ACHN (cell line): ENCODE measurements at regions not wholly inside any gene's neighbourhood (a gene's known extent, or its start where the extent isn't known, plus 50 kb on each side); places are given as distances from the start of the nearest gene placed in this dataset.

ENCODE experiments used
- DNase-seq: peaks from one replicate; pipeline ENCODE4 v3.0.0-alpha.2; 2015
- in situ Hi-C: cut with HindIII; loops from 2 replicates; pipeline ENCODE4 v1.10.0; 2017; ENCODE audit warnings: low sequenced_read_pairs, low pct_ligation_motif_present, low pct_unique_long_range_greater_than_20kb

DNA sequence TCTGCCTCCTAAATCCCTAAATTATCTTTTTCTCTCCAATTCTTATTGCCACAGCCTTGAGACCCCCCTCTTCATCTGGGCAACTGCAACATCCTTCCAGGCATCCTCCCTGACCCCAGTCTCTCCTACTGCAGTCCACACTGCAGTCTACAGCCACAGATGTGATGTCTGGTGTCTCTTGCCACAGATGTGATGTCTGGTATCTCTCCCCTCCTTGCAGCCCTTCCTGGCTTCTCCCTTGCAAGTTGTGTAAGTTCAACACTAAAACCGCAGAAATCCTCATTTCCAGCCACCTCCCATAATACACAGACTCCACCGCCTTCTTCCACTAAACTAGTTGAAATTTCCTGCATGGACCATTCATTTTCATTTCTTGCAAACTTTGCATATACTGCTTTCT is 113.1 kb upstream of the DDX18 start:
- DNase-seq: no peak
- in situ Hi-C loops: no loop called here

- in situ Hi-C loops: no loop called here
- no peak for DNase-seq
These were observed 112.4 kb upstream of the DDX18 start for GRCh38 chr2:117702098-117702497.

GRCh38 chr2:117703858-117704257 is 110.6 kb upstream of the DDX18 start:
- no peak for DNase-seq
- in situ Hi-C loops: no loop called here

- in situ Hi-C loops: no loop called here
- no peak for DNase-seq
These were observed 109.7 kb upstream of the DDX18 start for GRCh38 chr2:117704818-117705217.

GRCh38 chr2:117707874-117708273 is 106.6 kb upstream of the DDX18 start:
- DNase-seq: no peak
- in situ Hi-C loops: no loop called here

- in situ Hi-C loops: no loop called here
- DNase-seq: no peak
These were observed 101.8 kb upstream of the DDX18 start for GRCh38 chr2:117712684-117713083.

DNA sequence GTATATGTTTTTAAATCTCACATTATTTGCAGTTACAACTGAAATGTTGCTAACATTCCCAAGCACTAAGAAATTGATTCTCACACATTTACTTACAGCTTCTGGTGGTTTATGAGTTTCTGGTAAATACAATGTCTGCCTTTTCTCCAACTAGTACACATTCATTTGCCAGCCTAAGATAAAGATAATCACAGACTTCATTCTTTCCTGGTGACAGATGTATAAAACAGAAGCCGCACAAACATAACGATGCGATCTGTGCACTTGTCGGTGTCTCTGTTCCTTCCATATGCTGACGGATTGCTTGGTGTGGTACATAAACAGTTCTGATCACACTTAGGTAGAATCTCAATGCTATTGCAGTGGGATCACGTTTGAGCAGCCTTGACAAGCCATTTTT is 100.4 kb upstream of the DDX18 start:
- in situ Hi-C loops: no loop called here
- DNase-seq: no peak

DNA sequence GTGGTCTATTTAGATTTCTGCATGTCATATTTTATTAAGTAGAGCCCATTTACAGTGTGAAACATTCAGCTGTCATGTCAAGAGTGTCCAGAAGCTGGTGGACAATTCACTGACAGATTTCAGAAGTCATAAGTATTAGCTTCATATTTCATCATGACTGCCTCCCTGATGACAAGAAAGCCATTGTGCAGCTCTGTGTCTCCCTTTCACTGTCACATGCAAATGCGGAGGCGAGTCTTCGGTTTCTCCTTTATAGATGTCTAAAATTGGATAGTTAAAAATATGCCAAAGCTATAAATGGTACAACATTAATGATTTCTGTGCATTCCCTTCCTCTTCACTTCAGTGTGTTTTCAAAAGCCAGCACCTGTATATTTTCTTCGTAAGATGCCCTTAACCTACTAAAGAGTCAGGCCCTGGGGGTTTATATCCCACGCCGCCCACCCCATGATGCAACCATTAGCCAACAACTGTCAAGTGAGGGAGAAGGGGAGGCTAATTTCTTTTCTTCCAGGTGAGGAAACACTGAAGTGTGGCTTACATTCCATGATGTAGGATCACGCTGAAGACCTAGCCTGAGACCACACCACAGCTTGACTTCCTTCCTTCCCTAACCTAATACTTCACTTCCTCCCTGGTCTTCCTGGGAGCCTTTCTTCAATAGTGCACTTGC is 99.6 kb upstream of the DDX18 start:
- in situ Hi-C loops: no loop called here
- DNase-seq: no peak

- in situ Hi-C loops: no loop called here
- no peak for DNase-seq
These were observed 98.0 kb upstream of the DDX18 start for GRCh38 chr2:117716505-117716904.

- in situ Hi-C loops: no loop called here
These were observed 97.4 kb upstream of the DDX18 start for GRCh38 chr2:117717072-117717471.

DNA sequence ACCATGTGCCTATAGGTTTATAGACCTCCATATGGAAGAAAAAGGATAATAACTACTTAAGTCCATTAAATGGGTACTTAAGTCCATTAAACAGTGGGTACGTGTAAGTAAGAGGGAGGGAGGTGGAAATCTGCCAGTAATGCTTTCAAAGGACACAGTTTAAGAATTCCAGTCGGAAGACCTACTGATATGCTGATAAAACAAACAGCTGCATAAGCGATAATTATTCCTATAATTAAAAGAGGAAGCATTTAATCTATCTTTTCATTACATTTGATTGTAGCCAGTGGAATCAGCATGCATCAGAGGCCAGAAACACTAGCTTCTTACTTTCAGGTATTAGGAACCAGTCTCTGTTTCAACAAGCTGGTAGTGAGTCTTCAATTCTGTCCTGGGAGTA is 96.4 kb upstream of the DDX18 start:
- in situ Hi-C loops: no loop called here
- no peak for DNase-seq

More at GRCh38 chr2:117717072-117717471, 97.4 kb upstream of the DDX18 start:
- no peak for DNase-seq

DNA sequence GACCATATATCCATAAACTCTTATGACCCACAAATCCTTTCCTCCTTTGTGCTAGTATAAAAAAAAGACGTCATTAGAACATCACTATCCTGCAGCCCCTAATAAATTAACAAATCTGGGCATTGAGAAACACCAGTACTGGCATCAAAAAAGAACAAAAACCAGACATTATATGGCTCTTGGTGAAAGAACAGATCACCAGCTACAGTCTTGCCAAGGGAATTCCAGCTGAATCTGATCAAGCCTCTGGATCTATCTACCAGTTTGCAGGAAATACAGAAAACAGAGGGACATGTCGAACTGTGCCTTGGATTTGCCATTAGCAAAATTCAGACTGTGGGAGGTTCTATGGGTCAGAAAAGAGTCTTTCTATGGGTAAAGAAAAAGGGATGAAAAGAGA is 93.7 kb upstream of the DDX18 start:
- in situ Hi-C loops: no loop called here
- no peak for DNase-seq

DNA sequence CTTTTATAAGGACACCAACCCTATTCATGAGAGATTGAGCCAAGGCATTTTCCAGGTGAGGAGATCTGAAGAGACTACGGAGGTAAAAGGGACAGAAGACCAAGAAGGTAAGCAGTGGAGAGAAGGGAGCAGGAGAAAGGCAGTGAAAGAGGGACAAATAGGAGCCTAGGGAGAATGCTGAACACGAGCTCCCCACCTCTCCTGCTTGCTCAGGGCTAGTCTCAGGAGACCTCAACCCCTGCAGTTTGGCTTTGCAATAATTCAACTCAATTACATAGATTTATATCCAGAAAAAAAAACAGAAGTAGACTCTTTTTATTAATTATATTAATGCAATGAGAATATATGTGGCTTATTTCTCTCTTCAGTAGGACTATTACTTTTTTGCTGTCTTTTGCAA is 91.0 kb upstream of the DDX18 start:
- in situ Hi-C loops: no loop called here
- no peak for DNase-seq

GRCh38 chr2:117723888-117724434 is 90.5 kb upstream of the DDX18 start:
- in situ Hi-C loops: no loop called here

DNA sequence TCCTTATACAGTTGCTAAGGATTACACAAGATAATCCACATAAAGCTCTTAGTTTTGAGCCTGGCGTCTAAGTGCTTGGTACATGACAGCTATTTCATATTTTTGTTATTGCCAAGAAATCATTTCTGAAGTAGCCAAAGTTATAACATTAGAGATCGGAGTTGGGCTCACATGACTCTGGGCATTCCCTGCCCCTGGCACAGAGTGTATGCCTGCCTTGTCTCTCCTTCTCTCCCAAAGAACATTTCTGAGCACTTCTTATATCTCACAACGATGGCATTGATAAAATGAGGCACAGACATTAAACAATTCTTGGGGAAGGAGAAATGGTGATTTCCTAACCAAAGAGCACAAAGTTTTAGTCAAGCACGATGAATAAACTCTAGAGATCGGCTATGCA is 87.7 kb upstream of the DDX18 start:
- DNase-seq: no peak
- in situ Hi-C loops: no loop called here

More at GRCh38 chr2:117723888-117724434, 90.5 kb upstream of the DDX18 start:
- no peak for DNase-seq

- no peak for DNase-seq
- in situ Hi-C loops: no loop called here
These were observed 76.6 kb upstream of the DDX18 start for GRCh38 chr2:117737846-117738245.

DNA sequence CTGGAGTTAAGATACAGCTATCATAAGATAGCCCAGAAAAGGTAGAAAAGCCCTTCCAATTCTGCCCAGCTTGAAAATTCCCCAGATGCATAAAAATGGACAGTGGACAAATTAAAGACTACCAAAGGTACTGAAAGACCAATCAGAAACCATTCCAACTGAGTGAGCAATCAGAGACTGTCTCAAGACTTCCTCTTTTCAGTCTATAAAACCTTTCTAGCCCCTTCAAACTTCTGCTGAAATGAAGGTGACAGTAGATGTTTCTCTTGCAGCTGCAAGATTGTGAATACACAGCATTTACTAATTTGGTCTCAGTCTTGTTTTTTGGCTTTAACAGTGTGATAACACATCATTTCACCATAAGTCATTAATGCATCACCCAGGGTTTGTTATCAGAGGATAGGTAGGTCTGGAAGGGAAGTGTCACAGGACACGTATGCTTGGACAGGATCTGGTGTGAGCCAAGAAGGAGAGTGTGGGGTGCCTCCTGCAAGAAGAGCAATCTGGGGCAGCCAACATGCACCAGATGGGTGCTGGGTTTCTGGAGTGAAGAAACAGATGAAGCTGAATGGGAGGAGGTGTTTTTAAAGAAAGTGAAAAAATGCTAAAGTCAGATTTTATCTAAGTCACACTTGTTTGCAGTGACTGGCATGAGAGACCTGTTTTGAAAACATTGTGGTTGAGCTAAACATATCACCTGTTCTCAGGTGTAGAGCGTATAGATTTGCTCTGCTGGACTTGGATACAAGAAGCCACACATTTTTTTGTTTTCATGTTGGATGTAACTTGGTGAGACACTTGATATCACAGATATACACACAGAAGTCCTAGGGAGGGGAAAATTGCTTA is 75.3 kb upstream of the DDX18 start:
- DNase-seq: no peak
- in situ Hi-C loops: no loop called here

- DNase-seq: no peak
- in situ Hi-C loops: no loop called here
These were observed 69.0 kb upstream of the DDX18 start for GRCh38 chr2:117745537-117745936.

DNA sequence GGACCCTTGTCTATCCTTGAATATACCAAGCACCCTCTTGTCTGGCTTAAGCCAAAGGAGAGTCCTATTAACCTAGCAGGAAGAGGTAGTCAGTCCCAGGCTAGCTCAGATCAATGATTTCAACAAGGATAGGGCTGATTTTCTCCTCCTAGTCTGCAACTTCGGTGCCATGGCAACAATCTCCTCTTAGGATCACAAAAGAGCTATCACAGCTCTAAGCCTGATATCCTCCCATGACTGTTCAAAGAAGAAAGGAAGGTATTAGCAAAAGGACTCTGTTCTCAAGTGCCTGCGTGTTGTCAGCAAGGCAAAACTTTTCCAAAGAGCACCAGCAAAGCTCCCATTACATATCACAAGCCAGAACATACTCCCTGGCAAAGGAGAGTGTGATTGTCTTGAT is 58.7 kb upstream of the DDX18 start:
- DNase-seq: no peak
- in situ Hi-C loops: no loop called here

GRCh38 chr2:117760916-117761315 is 53.6 kb upstream of the DDX18 start:
- DNase-seq: no peak
- in situ Hi-C loops: no loop called here
